GM13976 (cell line): ENCODE measurements at regions not wholly inside any gene's neighbourhood (a gene's known extent, or its start where the extent isn't known, plus 50 kb on each side); places are given as distances from the start of the nearest gene placed in this dataset.

ENCODE experiments used
- DNase-seq: peaks from one replicate; pipeline ENCODE4 v3.0.0; 2012; ENCODE audit warnings: low spot score
- CTCF ChIP-seq: IDR thresholded peaks from 2 replicates; pipeline ENCODE4 v1.5.1; 2012; ENCODE audit warnings: borderline replicate concordance, mild to moderate bottlenecking; ENCODE audit not compliant: insufficient read depth; ENCODE audit errors: extremely low read depth, missing control alignments, control extremely low read depth
- in situ Hi-C: fragments of 300-500 bp; cut with MboI; formaldehyde crosslinking; loops from one replicate; pipeline ENCODE4 v1.12.0; 2022; ENCODE audit warnings: low sequenced_read_pairs, mixed read lengths, inconsistent platforms; ENCODE audit not compliant: unreplicated experiment

GRCh38 chr15:81908111-81908510 lies 137.7 kb downstream of the MEX3B start:
- TF ChIP-seq CTCF = no peak
- no peak for DNase-seq
- in situ Hi-C loops = no loop called here

GRCh38 chr15:81907521-81907920 lies 138.3 kb downstream of the MEX3B start:
- no peak for DNase-seq
- in situ Hi-C loops = no loop called here
- no peak for TF ChIP-seq CTCF

GRCh38 chr15:81905889-81906288 lies 139.9 kb downstream of the MEX3B start:
- in situ Hi-C loops = no loop called here
- no peak for DNase-seq
- TF ChIP-seq CTCF = no peak

- no peak for TF ChIP-seq CTCF
- in situ Hi-C loops = no loop called here
These were observed 144.5 kb downstream of the MEX3B start for GRCh38 chr15:81901319-81901718.

GRCh38 chr15:81899730-81900129 lies 146.1 kb downstream of the MEX3B start:
- DNase-seq = no peak
- in situ Hi-C loops = no loop called here
- no peak for TF ChIP-seq CTCF

More at GRCh38 chr15:81901319-81901718, 144.5 kb downstream of the MEX3B start:
- no peak for DNase-seq

- no peak for DNase-seq
- TF ChIP-seq CTCF = no peak
- in situ Hi-C loops = no loop called here
These were observed 146.8 kb downstream of the MEX3B start for GRCh38 chr15:81899024-81899423.
